ENCODE measurements at regions not wholly inside any gene's neighbourhood (a gene's known extent, or its start where the extent isn't known, plus 50 kb on each side); places are given as distances from the start of the nearest gene placed in this dataset.
"Not testable (repeated sequence)": the region's sequence is repeated elsewhere in the genome, so short reads cannot be mapped to it uniquely, and the experiment has no call there.

DNA sequence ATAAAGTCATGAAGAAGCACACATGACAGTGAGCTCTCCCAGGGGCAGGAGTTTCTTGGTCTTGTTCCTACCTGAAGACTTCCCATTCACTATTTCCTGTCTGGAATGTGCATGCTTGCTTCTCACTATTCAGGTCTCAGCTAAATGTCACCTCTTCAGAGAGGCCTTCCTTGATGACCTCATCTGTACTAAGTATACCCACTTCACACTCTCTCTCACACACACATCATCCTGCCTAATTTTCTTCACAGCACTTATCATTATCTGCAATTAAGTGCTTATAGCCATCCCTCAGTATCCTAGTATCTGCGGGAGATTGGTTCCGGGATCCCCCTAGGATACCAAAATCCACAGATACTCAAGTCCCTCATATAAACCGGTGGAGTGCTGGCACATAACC, 146.4 kb upstream of the IVNS1ABP start:
- H3K4me3 ChIP-seq (ENCODE audit: low read depth, low read length): no peak overlapping the region
- DNase-seq (ENCODE audit: low read depth): no peak
- TF ChIP-seq, protein P1, sequence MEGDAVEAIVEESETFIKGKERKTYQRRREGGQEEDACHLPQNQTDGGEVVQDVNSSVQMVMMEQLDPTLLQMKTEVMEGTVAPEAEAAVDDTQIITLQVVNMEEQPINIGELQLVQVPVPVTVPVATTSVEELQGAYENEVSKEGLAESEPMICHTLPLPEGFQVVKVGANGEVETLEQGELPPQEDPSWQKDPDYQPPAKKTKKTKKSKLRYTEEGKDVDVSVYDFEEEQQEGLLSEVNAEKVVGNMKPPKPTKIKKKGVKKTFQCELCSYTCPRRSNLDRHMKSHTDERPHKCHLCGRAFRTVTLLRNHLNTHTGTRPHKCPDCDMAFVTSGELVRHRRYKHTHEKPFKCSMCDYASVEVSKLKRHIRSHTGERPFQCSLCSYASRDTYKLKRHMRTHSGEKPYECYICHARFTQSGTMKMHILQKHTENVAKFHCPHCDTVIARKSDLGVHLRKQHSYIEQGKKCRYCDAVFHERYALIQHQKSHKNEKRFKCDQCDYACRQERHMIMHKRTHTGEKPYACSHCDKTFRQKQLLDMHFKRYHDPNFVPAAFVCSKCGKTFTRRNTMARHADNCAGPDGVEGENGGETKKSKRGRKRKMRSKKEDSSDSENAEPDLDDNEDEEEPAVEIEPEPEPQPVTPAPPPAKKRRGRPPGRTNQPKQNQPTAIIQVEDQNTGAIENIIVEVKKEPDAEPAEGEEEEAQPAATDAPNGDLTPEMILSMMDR (IDR thresholded peaks at IDR 0.05; ENCODE audit: insufficient read depth, low read depth, low read length): no peak

DNA sequence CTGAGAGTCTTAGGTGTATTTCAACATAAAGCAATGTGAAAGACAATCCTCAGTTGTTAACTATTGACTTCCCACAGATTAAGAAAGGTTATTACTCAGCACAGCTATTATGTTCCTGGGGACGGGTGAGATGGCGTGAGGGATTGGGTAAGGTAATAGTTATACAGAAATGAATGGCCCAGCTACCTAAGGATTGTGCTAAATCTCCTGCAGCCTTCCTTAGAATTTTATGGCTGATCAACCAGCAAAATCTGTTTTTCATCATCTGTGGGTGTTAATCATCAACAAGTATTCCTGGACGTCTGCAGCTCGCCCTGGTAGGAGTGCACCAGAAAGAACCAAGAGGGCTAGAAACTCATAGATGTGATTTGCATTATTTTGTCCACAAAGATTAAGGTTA, 146.0 kb upstream of the IVNS1ABP start:
- DNase-seq (ENCODE audit: low read depth): no peak
- H3K4me3 ChIP-seq (ENCODE audit: low read depth, low read length): no peak overlapping the region
- TF ChIP-seq, protein P1 (IDR thresholded peaks at IDR 0.05; ENCODE audit: insufficient read depth, low read depth, low read length): no peak

DNA sequence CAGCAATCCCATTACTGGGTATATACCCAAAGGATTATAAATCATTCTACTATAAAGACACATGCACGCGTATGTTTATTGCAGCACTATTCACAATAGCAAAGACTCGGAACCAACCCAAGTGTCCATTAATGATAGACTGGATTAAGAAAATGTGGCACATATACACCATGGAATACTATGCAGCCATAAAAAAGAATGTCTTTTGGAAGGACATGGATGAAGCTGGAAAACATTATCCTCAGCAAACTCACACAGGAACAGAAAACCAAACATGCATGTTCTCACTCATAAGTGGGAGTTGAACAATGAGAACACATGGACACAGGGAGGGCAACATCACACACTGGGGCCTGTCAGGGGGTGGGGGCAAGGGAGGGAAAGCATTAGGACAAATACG, 143.7 kb upstream of the IVNS1ABP start:
- DNase-seq (ENCODE audit: low read depth); H3K4me3 ChIP-seq (ENCODE audit: low read depth, low read length): not testable (repeated sequence)

DNA sequence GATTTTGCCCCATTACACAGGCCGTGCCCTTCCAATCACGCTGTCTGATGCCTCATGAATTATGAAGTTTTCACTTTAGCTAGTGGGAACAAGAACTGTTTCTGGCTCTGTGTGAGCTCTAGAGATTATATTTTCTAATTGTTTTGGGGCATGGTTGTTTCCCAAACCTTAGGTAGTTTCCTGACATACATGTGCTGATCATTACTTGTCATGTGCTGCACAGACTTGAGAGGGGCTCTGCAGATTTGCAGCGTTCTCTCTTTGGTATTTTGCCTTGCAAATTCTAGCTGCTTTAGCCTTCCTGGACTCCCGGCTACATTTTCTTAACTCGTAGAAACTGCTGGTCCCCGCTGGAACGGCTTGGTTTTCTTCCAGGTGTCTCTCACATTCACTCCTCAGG, 142.1 kb upstream of the IVNS1ABP start:
- TF ChIP-seq, protein P1 (IDR thresholded peaks at IDR 0.05; ENCODE audit: insufficient read depth, low read depth, low read length): no peak
- no peak for DNase-seq (ENCODE audit: low read depth)

DNA sequence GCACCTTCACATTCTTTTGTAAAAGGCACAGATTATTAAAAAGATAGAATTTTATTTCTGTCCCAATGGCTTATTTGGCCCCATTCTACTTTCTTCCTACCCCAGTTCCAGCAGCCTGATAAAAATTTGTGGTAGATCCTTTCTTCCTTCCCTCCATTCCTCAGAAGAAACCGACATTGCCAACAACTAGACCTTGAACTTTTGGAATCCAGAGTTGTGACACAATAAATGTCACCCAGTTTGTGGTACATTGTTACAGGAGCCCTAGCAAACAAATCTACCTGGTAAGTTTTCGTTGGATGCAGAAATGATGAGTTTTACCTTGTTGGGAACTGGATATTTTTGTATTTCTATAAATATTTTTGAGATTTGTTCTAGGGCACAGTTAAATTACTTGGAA, 141.6 kb upstream of the IVNS1ABP start:
- no peak for DNase-seq (ENCODE audit: low read depth)
- H3K4me3 ChIP-seq (ENCODE audit: low read depth, low read length): no peak overlapping the region
- TF ChIP-seq, protein P1 (IDR thresholded peaks at IDR 0.05; ENCODE audit: insufficient read depth, low read depth, low read length): no peak

More for the DNA sequence above, 142.1 kb upstream of the IVNS1ABP start:
- H3K4me3 ChIP-seq (ENCODE audit: low read depth, low read length): no peak overlapping the region

DNA sequence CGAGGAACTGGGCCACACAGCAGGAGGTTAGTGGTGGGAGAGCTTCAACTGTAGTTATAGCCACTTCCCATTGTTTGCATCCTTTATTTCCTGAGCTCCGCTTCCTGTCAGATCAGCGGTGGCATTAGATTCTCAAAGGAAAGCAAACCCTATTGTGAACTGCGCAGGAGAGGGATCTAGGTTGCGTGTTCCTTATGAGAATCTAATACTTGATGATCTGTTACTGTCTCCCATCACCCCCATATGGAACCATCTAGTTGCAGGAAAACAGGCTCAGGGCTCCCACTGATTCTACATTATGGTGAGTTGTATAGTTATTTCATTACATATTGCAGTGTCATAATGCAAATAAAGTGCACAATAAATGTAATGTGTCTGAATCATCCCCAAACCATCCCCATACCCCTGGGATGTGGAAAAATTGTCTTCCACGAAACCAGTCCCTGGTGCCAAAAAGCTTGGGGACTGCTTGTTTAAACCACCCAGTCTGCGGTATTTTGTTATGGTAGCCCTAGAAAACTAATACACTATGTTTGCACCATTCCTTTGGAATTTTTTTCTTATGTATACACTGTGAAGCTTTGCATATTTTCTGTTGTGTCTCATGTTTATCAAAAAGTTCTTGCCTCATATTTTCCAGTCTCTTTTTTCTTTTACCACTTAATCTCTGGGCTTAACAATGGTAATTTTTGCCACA, 136.6 kb upstream of the IVNS1ABP start:
- no peak overlapping the region for H3K4me3 ChIP-seq (ENCODE audit: low read depth, low read length)
- TF ChIP-seq, protein P1 (IDR thresholded peaks at IDR 0.05; ENCODE audit: insufficient read depth, low read depth, low read length): no peak
- DNase-seq (ENCODE audit: low read depth): peak; percentile 19

DNA sequence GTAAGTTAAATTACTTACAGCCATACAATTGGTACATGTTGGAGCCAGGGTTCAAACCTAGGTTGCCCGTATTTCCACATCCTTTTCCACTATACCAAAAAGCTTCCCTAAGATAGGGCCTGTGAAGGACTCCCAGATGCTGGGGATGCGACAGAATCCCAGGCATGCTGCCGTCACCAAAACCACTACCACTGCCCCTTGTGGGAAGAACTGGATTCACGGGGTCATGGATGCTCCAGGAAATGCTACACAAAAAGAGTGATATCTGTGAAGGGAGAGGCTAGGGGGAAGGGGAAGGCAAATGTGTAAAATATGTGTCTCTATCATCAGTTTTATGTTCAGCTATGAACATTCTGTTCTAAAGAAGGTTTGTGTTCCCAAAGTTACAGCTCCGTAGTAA, 133.9 kb upstream of the IVNS1ABP start:
- no peak for DNase-seq (ENCODE audit: low read depth)
- TF ChIP-seq, protein P1 (IDR thresholded peaks at IDR 0.05; ENCODE audit: insufficient read depth, low read depth, low read length): no peak
- H3K4me3 ChIP-seq (ENCODE audit: low read depth, low read length): no peak overlapping the region
